Endodermal cell (in vitro differentiated cells): ENCODE measurements at regions not wholly inside any gene's neighbourhood (a gene's known extent, or its start where the extent isn't known, plus 50 kb on each side); places are given as distances from the start of the nearest gene placed in this dataset.

Experiments
- DNase-seq: peaks from one replicate; pipeline ENCODE4 v3.0.0-alpha.2; 2017
- H3K27ac ChIP-seq: 2 replicates; pipeline ENCODE4 v1.5.1; 2013; ENCODE audit warnings: mild to moderate bottlenecking, low read depth, low read length, moderate library complexity
- H3K27me3 ChIP-seq: 2 replicates; pipeline ENCODE4 v1.6.1; 2013; ENCODE audit warnings: mild to moderate bottlenecking, low read length, moderate library complexity; ENCODE audit not compliant: insufficient read depth, control insufficient read depth, poor library complexity, severe bottlenecking
- H3K36me3 ChIP-seq: 2 replicates; pipeline ENCODE4 v1.7.0; 2013; ENCODE audit warnings: mild to moderate bottlenecking, low read length, moderate library complexity; ENCODE audit not compliant: control insufficient read depth, insufficient read depth
- H3K4me1 ChIP-seq: one replicate; pipeline ENCODE4 v1.7.0; 2013; ENCODE audit warnings: low read length; ENCODE audit not compliant: control insufficient read depth, insufficient read depth
- H3K4me3 ChIP-seq: 2 replicates; pipeline ENCODE4 v1.5.1; 2013; ENCODE audit warnings: mild to moderate bottlenecking, low read length, moderate library complexity
- H3K9ac ChIP-seq: 2 replicates; pipeline ENCODE4 v1.6.1; 2013; ENCODE audit warnings: mild to moderate bottlenecking, low read length, moderate library complexity; ENCODE audit not compliant: poor library complexity, severe bottlenecking; ENCODE audit errors: extremely low read depth
- H3K9me3 ChIP-seq: 2 replicates; pipeline ENCODE4 v1.6.1; 2013; ENCODE audit warnings: mild to moderate bottlenecking, low read length, moderate library complexity; ENCODE audit not compliant: control insufficient read depth
- H3K27ac Mint-ChIP-seq: 2 replicates; pipeline ENCODE4 v1.8.0; 2020; ENCODE audit warnings: mixed read lengths
- H3K27me3 Mint-ChIP-seq: 2 replicates; pipeline ENCODE4 v1.8.0; 2021; ENCODE audit warnings: mild to moderate bottlenecking, mixed read lengths; ENCODE audit not compliant: insufficient read depth
- H3K36me3 Mint-ChIP-seq: 2 replicates; pipeline ENCODE4 v1.8.0; 2020; ENCODE audit warnings: low read depth, mixed read lengths
- H3K4me1 Mint-ChIP-seq: 2 replicates; pipeline ENCODE4 v1.8.0; 2020; ENCODE audit warnings: mixed read lengths
- H3K4me3 Mint-ChIP-seq: 2 replicates; pipeline ENCODE4 v1.8.0; 2020; ENCODE audit warnings: mild to moderate bottlenecking, moderate library complexity, mixed read lengths
- H3K9me3 Mint-ChIP-seq: 2 replicates; pipeline ENCODE4 v1.8.0; 2020; ENCODE audit warnings: mild to moderate bottlenecking, mixed read lengths
- WGBS, 2 experiments: methylation state at CpG; one replicate each; pipeline versions ENCODE4 v1.1.5 to v1.1.7; 2013; ENCODE audit warnings: missing lambda C conversion rate in 2 of 2, mixed read lengths in 1 of 2; ENCODE audit not compliant: insufficient coverage in 1 of 2, insufficient read length in 1 of 2; 5-methylcytosine and 5-hydroxymethylcytosine counted together
- TF ChIP-seq, protein P1 (sequence below): fragments of 200-600 bp; sonication (generic); conservative IDR thresholded peaks from 2 replicates; pipeline ENCODE4 v1.5.0; 2021; ENCODE audit warnings: antibody characterized with exemption, mild to moderate bottlenecking

DNA sequence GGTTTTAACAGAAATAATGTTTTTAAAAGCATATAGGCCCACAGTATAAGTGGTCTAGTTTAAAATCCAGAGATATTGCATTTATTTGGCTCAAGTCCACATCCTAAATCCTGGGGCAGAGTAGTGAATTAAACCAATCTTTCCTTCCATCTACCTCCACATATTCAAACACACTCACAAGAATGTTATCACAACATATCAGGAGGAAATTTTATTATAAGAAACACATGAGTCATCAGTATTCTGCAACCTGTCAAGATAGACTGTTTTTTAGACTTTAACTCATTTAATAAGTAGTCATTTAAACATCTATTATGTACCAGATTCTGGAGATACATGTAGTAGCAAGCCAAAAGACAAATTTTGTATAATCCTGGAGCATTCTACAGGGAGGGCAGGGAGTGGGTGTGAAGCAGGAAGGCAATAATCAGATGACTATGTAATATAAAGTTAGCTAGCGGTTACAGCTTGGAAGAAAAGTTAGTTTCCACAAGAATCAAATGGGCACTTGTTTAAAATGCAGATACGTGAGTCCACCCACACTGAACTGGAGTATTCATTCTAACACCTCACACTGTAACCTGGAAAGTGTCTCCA is 187.3 kb upstream of the PIK3R1 start:
- H3K4me1 Mint-ChIP-seq: peaks cover 4% of the 10 kb centered on the region
- WGBS, 2 experiments: 94 to 100% methylated on average over 2 of the region's 2 CpGs
- H3K9ac ChIP-seq: no peak overlapping the region
- no peaks in the 10 kb centered on the region for H3K36me3 ChIP-seq
- H3K27me3 Mint-ChIP-seq: no peaks in the 10 kb centered on the region
- no peak overlapping the region for H3K4me3 ChIP-seq
- TF ChIP-seq, protein P1, sequence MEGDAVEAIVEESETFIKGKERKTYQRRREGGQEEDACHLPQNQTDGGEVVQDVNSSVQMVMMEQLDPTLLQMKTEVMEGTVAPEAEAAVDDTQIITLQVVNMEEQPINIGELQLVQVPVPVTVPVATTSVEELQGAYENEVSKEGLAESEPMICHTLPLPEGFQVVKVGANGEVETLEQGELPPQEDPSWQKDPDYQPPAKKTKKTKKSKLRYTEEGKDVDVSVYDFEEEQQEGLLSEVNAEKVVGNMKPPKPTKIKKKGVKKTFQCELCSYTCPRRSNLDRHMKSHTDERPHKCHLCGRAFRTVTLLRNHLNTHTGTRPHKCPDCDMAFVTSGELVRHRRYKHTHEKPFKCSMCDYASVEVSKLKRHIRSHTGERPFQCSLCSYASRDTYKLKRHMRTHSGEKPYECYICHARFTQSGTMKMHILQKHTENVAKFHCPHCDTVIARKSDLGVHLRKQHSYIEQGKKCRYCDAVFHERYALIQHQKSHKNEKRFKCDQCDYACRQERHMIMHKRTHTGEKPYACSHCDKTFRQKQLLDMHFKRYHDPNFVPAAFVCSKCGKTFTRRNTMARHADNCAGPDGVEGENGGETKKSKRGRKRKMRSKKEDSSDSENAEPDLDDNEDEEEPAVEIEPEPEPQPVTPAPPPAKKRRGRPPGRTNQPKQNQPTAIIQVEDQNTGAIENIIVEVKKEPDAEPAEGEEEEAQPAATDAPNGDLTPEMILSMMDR: no peak
- no peak overlapping the region for H3K4me3 Mint-ChIP-seq
- no peaks in the 10 kb centered on the region for H3K9me3 Mint-ChIP-seq
- H3K27me3 ChIP-seq: no peaks in the 10 kb centered on the region
- DNase-seq: no peak
- no peak overlapping the region for H3K27ac ChIP-seq
- H3K27ac Mint-ChIP-seq: no peak overlapping the region
- peaks cover 4% of the 10 kb centered on the region for H3K9me3 ChIP-seq
- H3K4me1 ChIP-seq: peaks cover 2% of the 10 kb centered on the region
- H3K36me3 Mint-ChIP-seq: no peaks in the 10 kb centered on the region

DNA sequence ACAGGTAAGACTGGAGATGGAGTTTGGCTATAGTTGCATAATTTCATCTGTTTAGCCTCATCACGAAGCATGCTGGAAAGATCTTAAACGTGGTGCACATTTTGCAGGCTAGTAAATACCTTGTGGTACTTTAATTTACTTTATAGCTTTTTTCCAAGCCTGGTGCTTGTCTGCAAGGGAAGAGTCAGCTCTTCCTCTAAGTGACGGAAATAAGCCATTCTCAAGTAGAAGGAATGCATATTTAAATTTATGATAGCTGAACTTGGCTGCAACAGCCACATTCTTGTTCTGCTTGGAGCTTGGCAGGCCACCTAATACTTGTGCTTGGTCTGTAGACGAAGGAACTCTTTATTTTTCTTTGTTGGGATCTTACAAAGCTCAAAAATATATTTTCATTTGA is 188.0 kb upstream of the PIK3R1 start:
- Mint-ChIP-seq H3K27me3 (no peaks in the 10 kb centered on the region), H3K4me1 (no peaks in the 10 kb centered on the region), H3K9me3 (no peaks in the 10 kb centered on the region), H3K4me3 (no peak overlapping the region), H3K36me3 (no peaks in the 10 kb centered on the region), H3K27ac (no peak overlapping the region)
- peaks cover 4% of the 10 kb centered on the region for H3K9me3 ChIP-seq
- no peak overlapping the region for H3K27ac ChIP-seq
- no peak for DNase-seq
- no peaks in the 10 kb centered on the region for H3K27me3 ChIP-seq
- H3K36me3 ChIP-seq: no peaks in the 10 kb centered on the region
- WGBS, 2 experiments: 97 to 100% methylated on average over 2 to 4 of the region's 4 CpGs
- TF ChIP-seq, protein P1: no peak
- H3K9ac ChIP-seq: no peak overlapping the region
- H3K4me1 ChIP-seq: no peaks in the 10 kb centered on the region
- H3K4me3 ChIP-seq: no peak overlapping the region

DNA sequence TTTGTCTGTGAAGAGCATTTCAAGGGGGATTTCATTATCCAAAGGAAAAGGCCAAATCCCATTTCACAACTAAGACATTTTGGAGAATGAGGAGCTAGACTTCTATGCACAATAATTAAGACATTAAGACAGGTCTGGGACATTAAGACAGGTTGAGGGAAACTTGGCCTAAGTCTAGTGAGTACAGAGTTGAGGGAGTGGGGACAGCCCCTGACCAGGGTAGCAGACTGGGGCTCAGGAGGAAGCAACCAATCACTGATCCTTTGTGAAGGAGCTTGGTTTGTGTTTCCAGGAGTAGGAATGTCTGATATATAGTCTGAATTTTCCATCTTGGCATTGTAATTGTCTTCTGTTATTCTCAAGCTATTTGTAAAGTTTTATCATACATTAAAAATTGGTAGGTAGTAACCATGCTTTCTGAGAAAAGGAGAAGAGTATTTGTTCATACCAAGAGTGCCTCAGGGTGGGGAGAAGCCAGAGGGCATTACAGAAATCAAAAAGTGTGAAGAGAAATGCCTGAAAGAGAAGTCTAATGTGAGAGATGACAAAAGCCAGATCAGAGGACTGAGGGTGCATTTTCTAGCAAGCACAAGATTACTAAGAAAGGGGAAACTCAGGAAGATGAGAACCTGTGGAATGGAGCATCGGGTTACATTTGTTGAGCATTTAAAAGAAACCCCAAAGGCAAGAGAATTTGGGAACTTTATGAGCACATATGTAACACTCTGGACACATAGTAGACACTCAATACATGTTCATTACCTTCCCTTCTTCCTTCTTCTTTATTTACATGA is 189.3 kb upstream of the PIK3R1 start:
- DNase-seq: no peak
- no peaks in the 10 kb centered on the region for H3K9me3 Mint-ChIP-seq
- Histone ChIP-seq H3K9ac (no peak overlapping the region), H3K27me3 (no peaks in the 10 kb centered on the region), H3K27ac (no peak overlapping the region), H3K9me3 (peaks cover 4% of the 10 kb centered on the region), H3K4me3 (no peak overlapping the region), H3K36me3 (no peaks in the 10 kb centered on the region), H3K4me1 (no peaks in the 10 kb centered on the region)
- no peak overlapping the region for H3K4me3 Mint-ChIP-seq
- no peaks in the 10 kb centered on the region for H3K4me1 Mint-ChIP-seq
- WGBS, 2 experiments: 92% methylated on average over 1 of the region's 1 CpG; no CpG with 5 or more reads in 1 of the 2 experiments
- TF ChIP-seq, protein P1: no peak
- no peaks in the 10 kb centered on the region for H3K36me3 Mint-ChIP-seq
- H3K27me3 Mint-ChIP-seq: no peaks in the 10 kb centered on the region
- no peak overlapping the region for H3K27ac Mint-ChIP-seq
